ENCODE measurements at regions not wholly inside any gene's neighbourhood (a gene's known extent, or its start where the extent isn't known, plus 50 kb on each side); places are given as distances from the start of the nearest gene placed in this dataset.
"Not testable (repeated sequence)": the region's sequence is repeated elsewhere in the genome, so short reads cannot be mapped to it uniquely, and the experiment has no call there.

DNA sequence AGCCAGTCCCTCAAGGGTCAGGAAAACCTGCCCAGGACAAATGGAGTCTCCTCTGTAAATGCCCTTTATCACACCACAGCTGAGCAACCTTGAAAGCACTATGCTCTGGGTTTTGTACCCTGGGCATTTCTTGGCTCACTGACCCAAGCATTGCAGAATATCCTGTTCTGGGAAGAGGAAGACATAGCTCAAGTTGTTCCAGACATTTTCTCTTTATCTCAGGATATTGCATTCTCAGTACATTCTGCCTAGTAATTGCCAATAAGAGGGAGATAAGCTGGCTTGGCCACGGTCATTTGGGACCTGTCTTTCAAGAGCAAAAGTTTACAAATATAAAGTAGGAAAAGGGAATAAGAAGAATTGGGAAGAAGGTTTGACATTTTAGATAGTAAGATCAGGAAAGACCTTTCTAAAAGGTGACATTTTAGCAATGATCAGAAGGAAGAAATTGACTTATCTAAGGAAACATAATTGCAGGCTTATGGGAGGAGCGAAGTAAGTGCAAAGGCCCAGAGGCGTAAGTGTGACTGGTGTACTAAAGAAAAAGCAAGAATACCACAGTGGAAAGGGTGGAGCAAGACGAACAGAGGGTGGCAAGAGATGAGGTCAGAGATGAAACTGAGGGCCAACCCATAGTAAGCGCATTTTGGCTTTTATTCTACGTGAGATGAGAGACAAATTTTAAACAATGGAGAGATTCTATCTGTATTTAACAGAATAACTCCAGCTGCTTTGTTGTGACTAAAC, 394.0 kb upstream of the CXADR start:
- H3K4me1 ChIP-seq: peaks cover 0 to 7% (median 0%) of the 10 kb centered on the region in 9 donors

DNA sequence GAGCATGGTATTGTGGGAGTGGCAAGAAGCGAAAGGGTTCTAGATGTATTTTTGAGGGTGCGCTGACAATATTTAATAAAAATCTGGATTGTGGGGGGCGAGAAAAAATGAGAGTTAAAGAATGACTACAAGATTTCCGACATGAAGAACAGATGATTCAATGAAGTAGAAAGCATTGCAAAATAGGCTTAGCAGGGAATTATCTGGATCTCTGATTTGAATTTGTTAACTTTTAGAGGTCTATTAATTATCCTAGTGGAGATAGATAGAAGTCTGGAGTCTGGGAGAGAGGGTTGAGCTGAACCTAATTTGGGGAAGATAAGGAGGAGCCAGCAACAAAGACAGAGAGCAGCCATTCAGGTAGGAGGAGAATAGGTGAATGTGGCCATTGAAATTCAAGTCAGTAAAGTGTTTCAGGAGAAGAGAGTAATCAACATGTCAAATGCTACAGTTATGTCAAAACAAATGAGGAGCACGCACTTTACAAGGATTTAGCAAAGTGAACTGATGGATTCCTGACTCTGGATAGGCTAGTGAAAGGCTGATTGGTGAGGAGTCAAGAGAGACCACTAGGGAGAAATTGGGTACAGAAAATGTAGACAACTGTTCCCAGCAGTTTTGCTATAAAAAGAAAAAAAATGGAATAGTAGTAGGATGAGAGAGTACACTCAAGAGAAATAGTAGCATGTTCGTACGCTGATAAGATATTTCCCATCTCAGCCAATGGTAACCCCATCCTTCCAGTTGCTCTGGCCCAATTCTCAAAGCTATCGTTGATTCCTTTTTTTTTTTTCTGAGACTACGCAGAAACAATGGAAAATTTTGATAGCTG, 393.2 kb upstream of the CXADR start:
- peaks cover 0 to 13% (median 0%) of the 10 kb centered on the region in 11 donors for H3K9me3 ChIP-seq
- peaks cover 0 to 7% (median 0%) of the 10 kb centered on the region in 9 donors for H3K4me1 ChIP-seq
- DNase-seq (no peak), ATAC-seq (peak in 7 of 8 donors; percentile 23 to 63 (median 39))
- intact Hi-C loops (cut with DNase I): no loop called here
- peak overlapping the region in 3 of 10 donors; percentile 19 to 55 (median 28) for H3K27ac ChIP-seq
- 68 to 77% methylated on average over 9 of the region's 9 CpGs for WGBS, 2 donors
- TF ChIP-seq, protein P1, sequence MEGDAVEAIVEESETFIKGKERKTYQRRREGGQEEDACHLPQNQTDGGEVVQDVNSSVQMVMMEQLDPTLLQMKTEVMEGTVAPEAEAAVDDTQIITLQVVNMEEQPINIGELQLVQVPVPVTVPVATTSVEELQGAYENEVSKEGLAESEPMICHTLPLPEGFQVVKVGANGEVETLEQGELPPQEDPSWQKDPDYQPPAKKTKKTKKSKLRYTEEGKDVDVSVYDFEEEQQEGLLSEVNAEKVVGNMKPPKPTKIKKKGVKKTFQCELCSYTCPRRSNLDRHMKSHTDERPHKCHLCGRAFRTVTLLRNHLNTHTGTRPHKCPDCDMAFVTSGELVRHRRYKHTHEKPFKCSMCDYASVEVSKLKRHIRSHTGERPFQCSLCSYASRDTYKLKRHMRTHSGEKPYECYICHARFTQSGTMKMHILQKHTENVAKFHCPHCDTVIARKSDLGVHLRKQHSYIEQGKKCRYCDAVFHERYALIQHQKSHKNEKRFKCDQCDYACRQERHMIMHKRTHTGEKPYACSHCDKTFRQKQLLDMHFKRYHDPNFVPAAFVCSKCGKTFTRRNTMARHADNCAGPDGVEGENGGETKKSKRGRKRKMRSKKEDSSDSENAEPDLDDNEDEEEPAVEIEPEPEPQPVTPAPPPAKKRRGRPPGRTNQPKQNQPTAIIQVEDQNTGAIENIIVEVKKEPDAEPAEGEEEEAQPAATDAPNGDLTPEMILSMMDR (IDR thresholded peaks at IDR 0.05): no peak
- no peaks in the 10 kb centered on the region for H3K36me3 ChIP-seq
- no peak overlapping the region for H3K4me3 ChIP-seq
- H3K27me3 ChIP-seq: no peaks in the 10 kb centered on the region

More for the DNA sequence above, 394.0 kb upstream of the CXADR start:
- H3K27me3 ChIP-seq: no peaks in the 10 kb centered on the region
- intact Hi-C loops (cut with DNase I): no loop called here
- TF ChIP-seq, protein P1 (IDR thresholded peaks at IDR 0.05): no peak
- no peak overlapping the region for H3K4me3 ChIP-seq
- H3K36me3 ChIP-seq: no peaks in the 10 kb centered on the region
- DNase-seq (no peak), ATAC-seq (peak in 6 of 8 donors; percentile 18 to 86 (median 72))
- H3K9me3 ChIP-seq: peaks cover 0 to 13% (median 0%) of the 10 kb centered on the region in 11 donors
- 68 to 69% methylated on average over 6 of the region's 6 CpGs for WGBS, 2 donors
- H3K27ac ChIP-seq: peak overlapping the region in 1 of 10 donors; percentile 55

DNA sequence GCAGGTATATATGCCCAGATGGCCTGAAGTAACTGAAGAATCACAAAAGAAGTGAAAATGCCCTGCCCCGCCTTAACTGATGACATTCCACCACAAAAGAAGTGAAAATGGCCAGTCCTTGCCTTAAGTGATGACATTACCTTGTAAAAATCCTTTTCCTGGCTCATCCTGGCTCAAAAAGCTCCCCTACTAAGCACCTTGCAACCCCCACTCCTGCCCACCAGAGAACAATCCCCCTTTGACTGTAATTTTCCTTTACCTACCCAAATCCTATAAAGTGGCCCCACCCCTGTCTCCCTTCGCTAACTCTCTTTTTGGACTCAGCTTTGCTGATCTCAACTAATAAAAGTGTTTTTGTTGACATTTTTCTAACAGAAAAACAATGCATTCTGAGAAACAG, 385.4 kb upstream of the CXADR start:
- H3K27ac ChIP-seq; H3K27me3 ChIP-seq; intact Hi-C loops (cut with DNase I); H3K4me1 ChIP-seq; H3K4me3 ChIP-seq; H3K9me3 ChIP-seq; DNase-seq; H3K36me3 ChIP-seq; ATAC-seq: not testable (repeated sequence)
- WGBS, 2 donors: 41 to 70% methylated on average over 2 of the region's 2 CpGs

DNA sequence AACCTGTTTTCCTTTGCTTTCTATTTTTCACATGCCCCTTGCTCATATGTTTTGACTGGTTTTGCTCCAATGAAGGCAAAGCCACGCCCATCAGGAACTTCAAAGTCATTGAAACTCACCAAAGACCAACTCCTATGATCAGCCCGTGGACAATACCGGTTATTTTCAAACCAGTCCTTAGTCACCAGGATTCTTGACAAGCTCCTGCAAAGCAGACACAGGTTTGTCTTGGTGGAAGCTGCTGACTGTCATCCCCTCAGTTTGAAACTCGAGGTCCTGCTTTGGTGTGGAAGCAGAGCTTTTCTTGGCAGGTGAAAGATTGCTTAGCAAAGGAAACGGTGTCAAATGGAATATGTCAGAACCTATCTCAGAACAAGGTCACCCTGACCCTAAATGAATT, 384.7 kb upstream of the CXADR start:
- ATAC-seq: peak in 3 of 8 donors; percentile 14 to 49 (median 42)

DNA sequence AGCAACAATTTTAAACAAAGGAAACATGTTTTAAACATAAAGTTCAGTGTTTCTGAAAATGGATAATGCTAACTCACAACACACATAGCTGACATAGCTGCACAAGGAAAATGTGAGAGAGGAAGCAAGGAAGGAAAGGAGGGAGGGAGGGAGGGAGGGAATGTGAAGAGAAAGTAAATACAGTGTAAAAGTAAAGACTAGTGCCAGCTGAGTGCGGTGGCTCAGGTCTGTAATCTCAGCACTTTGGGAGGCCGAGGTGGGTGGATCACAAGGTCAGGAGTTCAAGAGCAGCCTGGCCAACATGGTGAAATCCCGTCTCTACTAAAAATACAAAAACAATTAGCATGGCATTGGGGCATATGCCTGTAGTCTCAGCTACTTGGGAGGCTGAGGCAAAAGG, 373.7 kb upstream of the CXADR start:
- DNase-seq; H3K27me3 ChIP-seq; H3K4me1 ChIP-seq; intact Hi-C loops (cut with DNase I); ATAC-seq; H3K36me3 ChIP-seq: not testable (repeated sequence)
- Histone ChIP-seq H3K9me3 (peaks cover 0 to 16% (median 0%) of the 10 kb centered on the region in 11 donors), H3K27ac (peak overlapping the region in 4 of 10 donors; percentile 28 to 62 (median 36)), H3K4me3 (peak overlapping the region in 9 of 10 donors; percentile 22 to 56 (median 44))
- 31 to 43% methylated on average over 3 of the region's 3 CpGs for WGBS, 2 donors

More for the DNA sequence above, 384.7 kb upstream of the CXADR start:
- no peak overlapping the region for H3K27ac ChIP-seq
- peaks cover 0 to 13% (median 0%) of the 10 kb centered on the region in 11 donors for H3K9me3 ChIP-seq
- no peaks in the 10 kb centered on the region for H3K27me3 ChIP-seq
- no peaks in the 10 kb centered on the region for H3K36me3 ChIP-seq
- intact Hi-C loops (cut with DNase I): no loop called here
- WGBS, 2 donors: 50 to 54% methylated on average over 5 of the region's 5 CpGs
- H3K4me3 ChIP-seq: no peak overlapping the region
- H3K4me1 ChIP-seq: no peaks in the 10 kb centered on the region
- DNase-seq: no peak
- TF ChIP-seq, protein P1 (IDR thresholded peaks at IDR 0.05): no peak
